Keratinocyte (primary cell): ENCODE measurements at regions not wholly inside any gene's neighbourhood (a gene's known extent, or its start where the extent isn't known, plus 50 kb on each side); places are given as distances from the start of the nearest gene placed in this dataset.

Experiments used
- DNase-seq: peaks from one replicate; pipeline ENCODE4 v3.0.0-alpha.2; 2011; ENCODE audit warnings: low read depth, missing footprints, low spot score
- FAIRE-seq: peaks from 2 replicates; lab custom pipeline; 2011; peaks lifted over from hg19 to GRCh38; lab: Jason Lieb, UNC
- H2AFZ ChIP-seq: 2 replicates; pipeline ENCODE4 v1.6.0; 2012; ENCODE audit warnings: low read length, control low read depth, inconsistent platforms; ENCODE audit not compliant: control insufficient read depth
- H3K27ac ChIP-seq: 2 replicates; pipeline ENCODE4 v1.5.1; 2011; ENCODE audit warnings: low read length; ENCODE audit not compliant: control insufficient read depth, insufficient read depth
- H3K27me3 ChIP-seq: 3 replicates; pipeline ENCODE4 v1.6.0; 2011; ENCODE audit warnings: low read length; ENCODE audit not compliant: control insufficient read depth, insufficient read depth; ENCODE audit errors: extremely low read depth
- H3K36me3 ChIP-seq, 2 experiments: 2 replicates in 1 of 2; 3 replicates in 1 of 2; pipeline ENCODE4 v1.5.1; 2011; ENCODE audit warnings: low read length in 2 of 2, mild to moderate bottlenecking in 1 of 2; ENCODE audit not compliant: control insufficient read depth in 2 of 2, insufficient read depth in 2 of 2; ENCODE audit errors: extremely low read depth in 1 of 2
- H3K4me1 ChIP-seq: 3 replicates; pipeline ENCODE4 v1.5.1; 2011; ENCODE audit warnings: low read length; ENCODE audit not compliant: control insufficient read depth, insufficient read depth; ENCODE audit errors: extremely low read depth
- H3K4me2 ChIP-seq: 3 replicates; pipeline ENCODE4 v1.6.0; 2011; ENCODE audit warnings: low read depth, low read length; ENCODE audit not compliant: control insufficient read depth, insufficient read depth; ENCODE audit errors: extremely low read depth
- H3K4me3 ChIP-seq, 3 experiments: fragments of 200-600 bp in 1 of 3; sonication (generic) in 1 of 3; 2 replicates in 2 of 3; 3 replicates in 1 of 3; pipeline ENCODE4 v1.5.1; 2011 to 2016; ENCODE audit warnings: low read length in 3 of 3, mild to moderate bottlenecking in 3 of 3, control low read depth in 2 of 3, inconsistent platforms in 1 of 3, low read depth in 1 of 3, mixed read lengths in 1 of 3, mixed run types in 1 of 3, moderate library complexity in 1 of 3; ENCODE audit not compliant: control insufficient read depth in 2 of 3, insufficient read depth in 2 of 3; ENCODE audit errors: extremely low read depth in 1 of 3
- H3K79me2 ChIP-seq: 2 replicates; pipeline ENCODE4 v1.6.0; 2012; ENCODE audit warnings: low read length; ENCODE audit not compliant: control insufficient read depth, insufficient read depth
- H3K9ac ChIP-seq: 3 replicates; pipeline ENCODE4 v1.6.0; 2011; ENCODE audit warnings: low read length; ENCODE audit not compliant: control insufficient read depth, insufficient read depth; ENCODE audit errors: extremely low read depth
- H3K9me1 ChIP-seq: 3 replicates; pipeline ENCODE4 v1.6.0; 2011; ENCODE audit warnings: low read length; ENCODE audit not compliant: control insufficient read depth, insufficient read depth; ENCODE audit errors: extremely low read depth
- H3K9me3 ChIP-seq: 2 replicates; pipeline ENCODE4 v1.5.1; 2012; ENCODE audit warnings: low read depth, low read length; ENCODE audit not compliant: control insufficient read depth
- H4K20me1 ChIP-seq: 3 replicates; pipeline ENCODE4 v1.6.0; 2011; ENCODE audit warnings: low read length; ENCODE audit not compliant: control insufficient read depth, insufficient read depth; ENCODE audit errors: extremely low read depth
- CTCF ChIP-seq, 3 experiments: IDR thresholded peaks in 1 of 3; conservative IDR thresholded peaks in 1 of 3; optimal IDR thresholded peaks in 1 of 3; 2 replicates in 2 of 3; 3 replicates in 1 of 3; pipeline versions ENCODE3 to v1.5.1; 2011; ENCODE audit warnings: low read length in 3 of 3, mild to moderate bottlenecking in 3 of 3, moderate library complexity in 2 of 3, control low read depth in 1 of 3, inconsistent platforms in 1 of 3; ENCODE audit not compliant: insufficient read depth in 2 of 3; ENCODE audit errors: extremely low read depth in 1 of 3
- EZH2 ChIP-seq: IDR thresholded peaks from one replicate; pipeline ENCODE4 v1.6.1; 2012; ENCODE audit warnings: inconsistent platforms, mild to moderate bottlenecking, low read length, moderate library complexity
- dilution Hi-C: fragments of 300-500 bp; cut with MboI; formaldehyde crosslinking; loops from one replicate; pipeline ENCODE4 v1.7.0; 2020; ENCODE audit warnings: low sequenced_read_pairs; ENCODE audit not compliant: extremely low pct_ligation_motif_present

- Histone ChIP-seq H3K4me3 (no peak overlapping the region), H3K36me3 (no peaks in the 10 kb centered on the region), H3K4me2 (no peak overlapping the region), H4K20me1 (no peaks in the 10 kb centered on the region), H3K79me2 (no peaks in the 10 kb centered on the region), H3K4me1 (no peaks in the 10 kb centered on the region), H3K9me3 (no peaks in the 10 kb centered on the region), H3K9ac (no peak overlapping the region), H3K27me3 (no peaks in the 10 kb centered on the region), H2AFZ (no peak overlapping the region), H3K27ac (no peak overlapping the region), H3K9me1 (no peaks in the 10 kb centered on the region)
- TF ChIP-seq EZH2: no peak
- no peak for TF ChIP-seq CTCF (optimal IDR thresholded peaks at IDR 0.05 in 1 of 3, IDR thresholded peaks at IDR 0.05 in 1 of 3, conservative IDR thresholded peaks at IDR 0.05 in 1 of 3; ENCODE audit: extremely low read depth in 1 of 3, insufficient read depth in 2 of 3, low read length in 3 of 3)
- no peak for DNase-seq
- no peak for FAIRE-seq
- dilution Hi-C loops: no loop called here
Observed at GRCh38 chr18:56269958-56270357, 368.4 kb downstream of the TXNL1 start.

- Histone ChIP-seq H3K4me3 (no peak overlapping the region), H4K20me1 (no peaks in the 10 kb centered on the region), H3K9ac (no peak overlapping the region), H3K79me2 (no peaks in the 10 kb centered on the region), H3K9me3 (no peaks in the 10 kb centered on the region), H3K9me1 (no peaks in the 10 kb centered on the region), H3K27ac (no peak overlapping the region), H3K27me3 (no peaks in the 10 kb centered on the region), H3K4me1 (no peaks in the 10 kb centered on the region), H2AFZ (no peak overlapping the region), H3K36me3 (no peaks in the 10 kb centered on the region), H3K4me2 (no peak overlapping the region)
- FAIRE-seq (no peak), DNase-seq (no peak)
- TF ChIP-seq EZH2 (no peak), CTCF (optimal IDR thresholded peaks at IDR 0.05 in 1 of 3, IDR thresholded peaks at IDR 0.05 in 1 of 3, conservative IDR thresholded peaks at IDR 0.05 in 1 of 3; ENCODE audit: extremely low read depth in 1 of 3, insufficient read depth in 2 of 3, low read length in 3 of 3) (no peak)
- dilution Hi-C loops: no loop called here
Observed at GRCh38 chr18:56268952-56269351, 369.4 kb downstream of the TXNL1 start.
